Gastrocnemius medialis (tissue), 4 donors: ENCODE measurements at regions not wholly inside any gene's neighbourhood (a gene's known extent, or its start where the extent isn't known, plus 50 kb on each side); places are given as distances from the start of the nearest gene placed in this dataset.

ENCODE experiments used
- ATAC-seq, 2 donors: fragments of 150-250 bp; one replicate each; pipeline ENCODE4 v1.9.1; 2016
- DNase-seq, 2 donors: peaks; one replicate each; pipeline ENCODE4 v3.0.0-alpha.2; 2019
- H3K27ac ChIP-seq, 4 donors: fragments of 200-600 bp; sonication (generic); 1 replicate in 1 of 4; 2 replicates in 3 of 4; pipeline ENCODE4 v1.5.1; 2016 to 2018; ENCODE audit warnings: mild to moderate bottlenecking in 2 of 4, moderate library complexity in 1 of 4
- H3K27me3 ChIP-seq, 3 donors: fragments of 200-600 bp; sonication (generic) in 2 of 3; 1 replicate in 1 of 3; 2 replicates in 2 of 3; pipeline versions ENCODE4 v1.5.1 to v1.6.0; 2016 to 2019; ENCODE audit warnings: mild to moderate bottlenecking in 1 of 3, moderate library complexity in 1 of 3
- H3K36me3 ChIP-seq, 2 donors: fragments of 200-600 bp; sonication (generic) in 1 of 2; one replicate each; pipeline ENCODE4 v1.5.1; 2017 to 2018
- H3K4me1 ChIP-seq, 2 donors: fragments of 200-600 bp; sonication (generic) in 1 of 2; one replicate each; pipeline ENCODE4 v1.5.1; 2016 to 2017; ENCODE audit warnings: mild to moderate bottlenecking in 2 of 2
- H3K4me3 ChIP-seq, 4 donors: fragments of 200-600 bp; sonication (generic) in 3 of 4; 1 replicate in 1 of 4; 2 replicates in 3 of 4; pipeline ENCODE4 v1.5.1; 2016 to 2019; ENCODE audit warnings: mild to moderate bottlenecking in 2 of 4
- H3K9me3 ChIP-seq, 3 donors: fragments of 200-600 bp; sonication (generic) in 2 of 3; 1 replicate in 1 of 3; 2 replicates in 2 of 3; pipeline ENCODE4 v1.5.1; 2016 to 2019
- POLR2A ChIP-seq, 2 donors: fragments of 450-650 bp; IDR thresholded peaks; one replicate each; pipeline ENCODE4 v1.6.1; 2017; ENCODE audit warnings: antibody characterized with exemption in 2 of 2, mild to moderate bottlenecking in 2 of 2, moderate library complexity in 2 of 2
- in situ Hi-C, 4 donors: fragments of 200-750 bp; cut with MboI; loops; one replicate each; pipeline versions ENCODE4 v1.15.0 to v1.8.0; 2017; ENCODE audit warnings: low sequenced_read_pairs in 4 of 4
- intact Hi-C: fragments of 100-400 bp; cut with DNase I; formaldehyde crosslinking; loops from one replicate; pipeline ENCODE4 v1.15.1; 2023; ENCODE audit warnings: low total_unique reads
- TF ChIP-seq, protein P1 (sequence below), 5 experiments: fragments of 450-650 bp in 3 of 5; fragments of 200-600 bp in 2 of 5; sonication (generic) in 2 of 5; IDR thresholded peaks in 4 of 5; conservative IDR thresholded peaks in 1 of 5; 1 replicate in 4 of 5; 2 replicates in 1 of 5; pipeline ENCODE4 v1.5.1; 2016 to 2019; ENCODE audit warnings: antibody characterized with exemption in 5 of 5, mild to moderate bottlenecking in 3 of 5, moderate library complexity in 3 of 5

DNA sequence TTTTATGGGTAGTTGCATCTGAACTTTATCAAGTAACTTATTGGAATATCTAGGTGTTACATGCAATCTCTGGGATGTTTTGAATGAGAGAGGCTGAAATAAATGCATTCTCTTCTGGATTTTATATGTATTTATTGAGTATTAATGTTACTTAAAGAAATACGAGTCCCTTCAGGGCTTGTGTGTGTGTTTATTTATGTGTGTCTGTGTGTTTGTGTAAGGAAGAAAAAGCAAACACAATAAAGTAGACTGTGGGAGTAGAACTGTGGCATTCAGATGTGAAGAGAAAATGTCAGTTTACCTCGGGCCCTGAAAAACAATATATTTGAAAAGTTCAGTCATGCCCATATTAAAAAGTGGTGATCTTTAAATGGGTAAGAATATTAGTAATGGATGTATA is 250.5 kb downstream of the RPL10L start:
- H3K36me3 ChIP-seq, result no peaks in the 10 kb centered on the region
- H3K27ac ChIP-seq, result no peak overlapping the region
- no peaks in the 10 kb centered on the region for H3K9me3 ChIP-seq
- intact Hi-C loops (no loop called here), in situ Hi-C loops (no loop called here)
- no peak for ATAC-seq
- H3K4me1 ChIP-seq, result no peaks in the 10 kb centered on the region
- TF ChIP-seq POLR2A (IDR thresholded peaks at IDR 0.05), result no peak
- TF ChIP-seq, protein P1, sequence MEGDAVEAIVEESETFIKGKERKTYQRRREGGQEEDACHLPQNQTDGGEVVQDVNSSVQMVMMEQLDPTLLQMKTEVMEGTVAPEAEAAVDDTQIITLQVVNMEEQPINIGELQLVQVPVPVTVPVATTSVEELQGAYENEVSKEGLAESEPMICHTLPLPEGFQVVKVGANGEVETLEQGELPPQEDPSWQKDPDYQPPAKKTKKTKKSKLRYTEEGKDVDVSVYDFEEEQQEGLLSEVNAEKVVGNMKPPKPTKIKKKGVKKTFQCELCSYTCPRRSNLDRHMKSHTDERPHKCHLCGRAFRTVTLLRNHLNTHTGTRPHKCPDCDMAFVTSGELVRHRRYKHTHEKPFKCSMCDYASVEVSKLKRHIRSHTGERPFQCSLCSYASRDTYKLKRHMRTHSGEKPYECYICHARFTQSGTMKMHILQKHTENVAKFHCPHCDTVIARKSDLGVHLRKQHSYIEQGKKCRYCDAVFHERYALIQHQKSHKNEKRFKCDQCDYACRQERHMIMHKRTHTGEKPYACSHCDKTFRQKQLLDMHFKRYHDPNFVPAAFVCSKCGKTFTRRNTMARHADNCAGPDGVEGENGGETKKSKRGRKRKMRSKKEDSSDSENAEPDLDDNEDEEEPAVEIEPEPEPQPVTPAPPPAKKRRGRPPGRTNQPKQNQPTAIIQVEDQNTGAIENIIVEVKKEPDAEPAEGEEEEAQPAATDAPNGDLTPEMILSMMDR (IDR thresholded peaks at IDR 0.05 in 4 of 5, conservative IDR thresholded peaks at IDR 0.05 in 1 of 5), result no peak
- no peaks in the 10 kb centered on the region for H3K27me3 ChIP-seq
- DNase-seq, result no peak
- H3K4me3 ChIP-seq, result no peak overlapping the region

DNA sequence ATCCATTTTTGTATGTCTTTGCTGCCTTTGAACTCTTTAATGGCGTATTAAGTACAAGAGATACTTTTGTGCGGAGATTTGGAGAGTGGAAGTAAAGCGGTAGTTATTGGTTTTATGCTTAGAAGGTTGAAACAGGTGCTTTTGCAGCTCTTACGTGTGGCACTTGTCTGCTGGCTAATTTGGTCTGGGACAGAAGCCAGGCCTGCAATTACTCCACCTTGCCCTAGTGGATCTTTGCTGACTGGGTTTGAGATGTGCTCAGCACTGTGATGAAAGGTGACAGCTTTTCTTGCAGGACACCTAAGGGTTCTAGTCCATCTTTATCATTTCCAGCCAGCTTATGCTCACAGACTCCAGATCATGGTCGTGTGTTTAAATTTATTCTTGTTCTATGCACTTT is 252.5 kb downstream of the RPL10L start:
- DNase-seq, result no peak
- Histone ChIP-seq H3K4me1 (no peaks in the 10 kb centered on the region), H3K27me3 (no peaks in the 10 kb centered on the region), H3K9me3 (no peaks in the 10 kb centered on the region), H3K36me3 (no peaks in the 10 kb centered on the region), H3K4me3 (no peak overlapping the region), H3K27ac (no peak overlapping the region)
- no peak for ATAC-seq
- in situ Hi-C loops (no loop called here), intact Hi-C loops (no loop called here)
- TF ChIP-seq POLR2A (IDR thresholded peaks at IDR 0.05), result no peak
- TF ChIP-seq, protein P1 (IDR thresholded peaks at IDR 0.05 in 4 of 5, conservative IDR thresholded peaks at IDR 0.05 in 1 of 5), result no peak

DNA sequence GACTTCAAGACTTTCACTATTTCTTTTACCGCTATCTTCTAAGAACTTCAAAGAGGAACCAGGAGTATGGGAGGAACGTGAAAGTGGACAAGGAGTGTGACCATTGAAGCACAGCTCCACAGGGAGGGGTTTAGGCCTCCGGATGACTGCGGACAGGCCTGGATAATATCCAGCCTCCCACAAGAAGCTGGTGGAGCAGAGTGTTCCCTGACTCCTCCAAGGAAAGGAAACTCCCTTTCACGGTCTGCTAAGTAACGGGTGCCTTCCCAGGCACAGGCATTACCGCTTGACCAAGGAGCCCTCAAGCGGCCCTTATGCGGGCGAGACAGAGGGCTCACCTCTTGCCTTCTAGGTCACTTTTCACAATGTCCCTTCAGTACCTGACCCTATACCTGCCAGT is 267.0 kb downstream of the RPL10L start:
- Histone ChIP-seq H3K27ac (no peak overlapping the region), H3K27me3 (no peaks in the 10 kb centered on the region), H3K4me1 (no peaks in the 10 kb centered on the region), H3K4me3 (no peak overlapping the region), H3K36me3 (no peaks in the 10 kb centered on the region), H3K9me3 (no peaks in the 10 kb centered on the region)
- intact Hi-C loops, result no loop called here
- in situ Hi-C loops, result no loop called here
- DNase-seq, result no peak
- TF ChIP-seq, protein P1 (IDR thresholded peaks at IDR 0.05 in 4 of 5, conservative IDR thresholded peaks at IDR 0.05 in 1 of 5), result no peak
- TF ChIP-seq POLR2A (IDR thresholded peaks at IDR 0.05), result no peak
- ATAC-seq, result no peak

DNA sequence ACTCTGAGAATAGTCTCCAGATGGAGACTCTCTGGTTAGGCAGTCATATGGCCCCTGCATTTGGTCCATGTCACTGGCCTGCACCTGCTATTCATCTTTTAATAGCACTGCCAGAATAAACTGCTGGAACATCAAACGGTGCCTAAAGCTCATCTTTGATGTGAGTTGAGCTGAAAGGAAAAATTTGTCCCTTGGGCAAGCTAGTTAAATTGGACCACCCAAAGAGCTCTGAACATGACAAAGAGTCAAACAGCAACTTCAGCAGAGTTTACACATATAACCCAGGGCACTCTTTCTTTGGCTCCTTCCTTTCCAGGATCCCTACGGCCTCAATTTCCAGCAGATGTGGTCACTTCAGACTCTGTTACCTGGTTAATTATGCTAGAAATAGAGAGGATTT is 269.9 kb downstream of the RPL10L start:
- no peaks in the 10 kb centered on the region for H3K27me3 ChIP-seq
- no peak for DNase-seq
- H3K36me3 ChIP-seq, result no peaks in the 10 kb centered on the region
- no peak overlapping the region for H3K27ac ChIP-seq
- no peaks in the 10 kb centered on the region for H3K4me1 ChIP-seq
- in situ Hi-C loops, result no loop called here
- no peak for TF ChIP-seq POLR2A (IDR thresholded peaks at IDR 0.05)
- TF ChIP-seq, protein P1 (IDR thresholded peaks at IDR 0.05 in 4 of 5, conservative IDR thresholded peaks at IDR 0.05 in 1 of 5), result no peak
- intact Hi-C loops, result no loop called here
- no peak overlapping the region for H3K4me3 ChIP-seq
- no peak for ATAC-seq
- H3K9me3 ChIP-seq, result no peaks in the 10 kb centered on the region

DNA sequence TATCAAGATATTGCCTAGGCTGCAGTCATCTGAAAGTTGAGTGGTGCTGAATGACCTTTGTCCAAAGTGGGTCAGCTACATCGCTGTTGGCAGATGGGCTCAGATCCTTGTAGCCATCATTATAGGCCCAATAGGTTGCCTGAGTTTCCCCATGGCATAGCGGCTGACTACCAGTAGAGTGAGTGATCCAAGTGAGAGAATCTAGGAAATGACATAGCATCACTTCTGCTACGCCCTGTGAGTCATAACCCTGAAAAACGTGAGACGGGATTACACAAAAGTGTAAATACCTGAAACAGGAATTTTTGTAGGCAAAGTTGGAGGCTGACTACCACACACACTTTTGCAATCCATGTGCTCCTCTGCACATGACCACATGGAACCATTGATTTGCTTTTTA is 273.3 kb downstream of the RPL10L start:
- intact Hi-C loops, result no loop called here
- Histone ChIP-seq H3K27me3 (no peaks in the 10 kb centered on the region), H3K9me3 (no peaks in the 10 kb centered on the region), H3K4me3 (no peak overlapping the region), H3K27ac (no peak overlapping the region), H3K36me3 (no peaks in the 10 kb centered on the region), H3K4me1 (no peaks in the 10 kb centered on the region)
- ATAC-seq (no peak), DNase-seq (no peak)
- TF ChIP-seq, protein P1 (IDR thresholded peaks at IDR 0.05 in 4 of 5, conservative IDR thresholded peaks at IDR 0.05 in 1 of 5), result no peak
- no peak for TF ChIP-seq POLR2A (IDR thresholded peaks at IDR 0.05)
- in situ Hi-C loops, result no loop called here
